WERI-Rb-1 (cell line): ENCODE measurements at regions not wholly inside any gene's neighbourhood (a gene's known extent, or its start where the extent isn't known, plus 50 kb on each side); places are given as distances from the start of the nearest gene placed in this dataset.

Experiments
- DNase-seq: peaks from one replicate; pipeline ENCODE4 v3.0.0-alpha.2; 2020
- H3K27ac ChIP-seq: fragments of 250-450 bp; sonication (Bioruptor Pico); 2 replicates; pipeline ENCODE4 v1.5.1; 2020; ENCODE audit warnings: mild to moderate bottlenecking, moderate library complexity
- H3K27me3 ChIP-seq: fragments of 250-450 bp; sonication (Bioruptor Pico); 2 replicates; pipeline ENCODE4 v1.5.1; 2021; ENCODE audit warnings: mild to moderate bottlenecking, low read depth, moderate library complexity; ENCODE audit not compliant: insufficient read depth, severe bottlenecking
- H3K36me3 ChIP-seq: fragments of 250-450 bp; sonication (Bioruptor Pico); 2 replicates; pipeline ENCODE4 v1.5.1; 2020; ENCODE audit warnings: mild to moderate bottlenecking, moderate library complexity
- H3K4me3 ChIP-seq: 2 replicates; pipeline ENCODE4 v1.5.1; 2011; ENCODE audit warnings: low read depth, mild to moderate bottlenecking, control low read depth, low read length
- H3K9me3 ChIP-seq: fragments of 250-450 bp; sonication (Bioruptor Pico); 2 replicates; pipeline ENCODE4 v1.5.1; 2021; ENCODE audit warnings: mild to moderate bottlenecking, moderate library complexity; ENCODE audit not compliant: severe bottlenecking
- TF ChIP-seq, protein P1 (sequence below): IDR thresholded peaks from 2 replicates; pipeline ENCODE4 v1.5.1; 2011; ENCODE audit warnings: low read depth, mild to moderate bottlenecking, control low read depth, inconsistent platforms, low read length

DNA sequence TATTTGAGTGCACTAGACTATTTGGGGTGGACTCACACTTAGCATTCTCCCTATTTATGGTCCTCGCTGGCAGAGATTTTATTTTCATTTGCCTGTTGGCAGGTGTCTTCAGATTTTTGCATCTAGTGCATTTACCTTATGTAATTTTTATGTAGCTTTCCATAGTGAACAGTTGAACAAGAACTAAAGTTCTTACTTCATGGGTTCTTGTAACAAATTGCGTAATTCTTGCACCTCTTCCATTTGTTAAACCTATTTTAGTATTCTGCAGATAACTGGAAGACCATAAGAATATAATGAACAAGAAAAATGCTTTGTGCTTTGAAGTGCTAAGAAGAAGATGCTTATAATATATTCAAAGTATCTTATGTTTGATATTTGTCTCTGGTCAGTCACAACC, 252.8 kb upstream of the MMS22L start:
- no peaks in the 10 kb centered on the region for H3K27me3 ChIP-seq
- no peak overlapping the region for H3K27ac ChIP-seq
- H3K4me3 ChIP-seq = no peak overlapping the region
- DNase-seq = no peak
- TF ChIP-seq, protein P1, sequence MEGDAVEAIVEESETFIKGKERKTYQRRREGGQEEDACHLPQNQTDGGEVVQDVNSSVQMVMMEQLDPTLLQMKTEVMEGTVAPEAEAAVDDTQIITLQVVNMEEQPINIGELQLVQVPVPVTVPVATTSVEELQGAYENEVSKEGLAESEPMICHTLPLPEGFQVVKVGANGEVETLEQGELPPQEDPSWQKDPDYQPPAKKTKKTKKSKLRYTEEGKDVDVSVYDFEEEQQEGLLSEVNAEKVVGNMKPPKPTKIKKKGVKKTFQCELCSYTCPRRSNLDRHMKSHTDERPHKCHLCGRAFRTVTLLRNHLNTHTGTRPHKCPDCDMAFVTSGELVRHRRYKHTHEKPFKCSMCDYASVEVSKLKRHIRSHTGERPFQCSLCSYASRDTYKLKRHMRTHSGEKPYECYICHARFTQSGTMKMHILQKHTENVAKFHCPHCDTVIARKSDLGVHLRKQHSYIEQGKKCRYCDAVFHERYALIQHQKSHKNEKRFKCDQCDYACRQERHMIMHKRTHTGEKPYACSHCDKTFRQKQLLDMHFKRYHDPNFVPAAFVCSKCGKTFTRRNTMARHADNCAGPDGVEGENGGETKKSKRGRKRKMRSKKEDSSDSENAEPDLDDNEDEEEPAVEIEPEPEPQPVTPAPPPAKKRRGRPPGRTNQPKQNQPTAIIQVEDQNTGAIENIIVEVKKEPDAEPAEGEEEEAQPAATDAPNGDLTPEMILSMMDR = no peak
- H3K9me3 ChIP-seq = no peaks in the 10 kb centered on the region
- no peaks in the 10 kb centered on the region for H3K36me3 ChIP-seq

DNA sequence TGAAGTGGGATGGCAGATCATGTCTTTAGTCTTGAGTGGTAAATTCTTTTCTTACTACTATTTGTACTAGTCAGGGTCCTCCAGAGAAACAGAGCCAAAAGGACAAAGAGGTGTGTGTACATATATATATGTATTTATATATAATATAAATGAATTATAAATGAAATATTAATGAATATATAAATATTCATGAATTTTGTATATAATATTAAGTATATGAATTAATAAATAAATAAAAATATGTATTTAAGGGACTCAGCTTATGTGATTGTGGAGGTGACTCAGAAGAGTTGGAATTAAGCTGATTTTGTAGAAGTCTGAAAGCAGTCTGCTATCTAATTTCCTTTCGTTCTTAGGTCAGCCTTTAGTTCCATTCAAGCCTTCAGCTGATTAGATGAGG, 265.3 kb upstream of the MMS22L start:
- no peaks in the 10 kb centered on the region for H3K9me3 ChIP-seq
- no peak for DNase-seq
- no peaks in the 10 kb centered on the region for H3K27me3 ChIP-seq
- H3K4me3 ChIP-seq = no peak overlapping the region
- no peak overlapping the region for H3K27ac ChIP-seq
- no peaks in the 10 kb centered on the region for H3K36me3 ChIP-seq
- TF ChIP-seq, protein P1 = no peak

DNA sequence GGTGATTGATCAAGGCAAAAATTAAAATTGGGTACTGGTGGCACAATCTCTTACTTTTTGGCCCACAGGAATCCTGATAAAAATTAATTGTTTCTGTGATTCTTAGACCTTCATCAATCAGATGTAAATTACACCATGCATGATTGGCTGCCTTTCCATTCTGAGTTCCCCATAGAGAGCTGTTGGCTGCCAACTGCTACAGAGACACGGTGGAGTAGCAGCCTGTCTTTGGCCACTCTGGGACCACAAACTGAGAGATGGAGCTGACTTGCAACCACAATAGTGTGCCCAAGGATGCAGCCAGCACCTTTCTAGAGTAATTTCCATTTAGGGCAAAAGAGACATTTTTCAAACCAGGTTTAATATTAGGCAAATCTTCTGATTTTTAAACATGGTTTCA, 274.3 kb upstream of the MMS22L start:
- no peak overlapping the region for H3K4me3 ChIP-seq
- H3K27ac ChIP-seq = no peak overlapping the region
- DNase-seq = no peak
- TF ChIP-seq, protein P1 = no peak
- no peaks in the 10 kb centered on the region for H3K36me3 ChIP-seq
- no peaks in the 10 kb centered on the region for H3K27me3 ChIP-seq
- H3K9me3 ChIP-seq = no peaks in the 10 kb centered on the region

DNA sequence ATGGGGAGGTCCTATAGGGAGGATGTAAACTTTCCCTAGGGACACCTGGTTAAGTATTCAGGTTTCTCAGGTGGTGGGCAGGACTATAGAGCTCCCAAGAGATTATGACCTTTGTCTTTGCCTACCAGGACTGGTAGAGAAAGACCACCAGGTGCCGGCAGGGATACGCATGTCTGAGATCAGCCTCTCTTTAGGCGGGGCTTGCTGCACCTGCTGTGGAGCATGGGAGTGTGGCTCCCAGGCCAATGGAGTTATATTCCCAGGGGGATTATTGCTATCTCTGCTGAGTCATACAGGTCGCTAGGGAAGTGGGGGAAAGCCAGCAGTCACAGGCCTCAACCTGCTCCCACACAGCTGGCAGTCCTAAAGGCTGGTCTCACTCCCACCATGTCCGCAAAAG, 280.5 kb upstream of the MMS22L start:
- no peak overlapping the region for H3K27ac ChIP-seq
- TF ChIP-seq, protein P1 = no peak
- no peaks in the 10 kb centered on the region for H3K36me3 ChIP-seq
- no peak overlapping the region for H3K4me3 ChIP-seq
- no peaks in the 10 kb centered on the region for H3K9me3 ChIP-seq
- no peaks in the 10 kb centered on the region for H3K27me3 ChIP-seq
- DNase-seq = no peak

DNA sequence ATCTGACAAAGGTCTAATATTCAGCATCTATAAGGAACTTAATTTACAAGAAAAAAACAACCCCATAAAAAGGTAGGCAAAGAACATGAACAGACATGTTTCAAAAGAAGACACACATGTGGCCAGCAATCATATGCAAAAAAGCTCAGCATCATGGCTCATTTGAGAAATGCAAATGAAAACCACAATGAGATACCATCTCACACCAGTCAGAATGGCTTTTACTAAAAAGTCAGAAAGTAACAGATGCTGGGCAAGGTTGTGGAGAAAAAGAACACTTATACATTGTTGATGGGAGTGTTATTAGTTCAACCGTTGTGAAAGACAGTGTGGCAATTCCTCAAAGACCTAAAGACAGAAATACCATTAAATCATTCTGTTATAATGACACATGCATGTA, 289.9 kb upstream of the MMS22L start:
- no peak overlapping the region for H3K4me3 ChIP-seq
- no peaks in the 10 kb centered on the region for H3K9me3 ChIP-seq
- H3K36me3 ChIP-seq = no peaks in the 10 kb centered on the region
- DNase-seq = no peak
- no peak overlapping the region for H3K27ac ChIP-seq
- no peaks in the 10 kb centered on the region for H3K27me3 ChIP-seq
- TF ChIP-seq, protein P1 = no peak

DNA sequence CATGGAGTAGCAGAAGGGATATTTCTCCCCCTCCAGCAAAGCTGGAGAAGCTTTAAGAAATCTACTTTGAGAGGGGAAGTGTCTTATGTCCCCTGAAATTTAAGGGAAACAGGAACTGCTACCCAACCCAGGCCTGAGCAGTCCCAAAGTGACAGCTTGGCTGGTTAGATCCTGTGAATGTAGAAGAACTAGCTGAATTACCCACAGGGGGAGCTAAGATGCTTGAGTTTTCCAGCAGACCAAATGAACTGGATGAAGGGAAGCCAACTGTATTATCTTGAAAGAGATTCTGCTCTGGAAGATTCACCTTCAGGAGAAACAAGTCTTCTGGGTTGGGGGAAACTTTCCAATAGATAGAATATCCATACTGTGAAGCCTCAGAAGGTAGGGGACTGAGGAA, 303.3 kb upstream of the MMS22L start:
- Histone ChIP-seq H3K27ac (no peak overlapping the region), H3K4me3 (no peak overlapping the region), H3K9me3 (no peaks in the 10 kb centered on the region), H3K27me3 (no peaks in the 10 kb centered on the region), H3K36me3 (no peaks in the 10 kb centered on the region)
- peak; percentile 19 for DNase-seq
- TF ChIP-seq, protein P1 = peak; percentile 54
